ENCODE measurements at regions not wholly inside any gene's neighbourhood (a gene's known extent, or its start where the extent isn't known, plus 50 kb on each side); places are given as distances from the start of the nearest gene placed in this dataset.

GRCh38 chr5:117299936-117300328, 725.3 kb upstream of the SEMA6A start:
- no peaks in the 10 kb centered on the region for H3K27me3 ChIP-seq (ENCODE audit: control insufficient read depth, insufficient read depth, low read length)
- no peak overlapping the region for H3K4me3 ChIP-seq (ENCODE audit: low read depth, low read length)
- H3K4me1 ChIP-seq (ENCODE audit: control insufficient read depth, insufficient read depth, low read length), result peaks cover 6% of the 10 kb centered on the region; the same call in 1 of the 2 replicates
- no peaks in the 10 kb centered on the region for H3K36me3 ChIP-seq (ENCODE audit: control insufficient read depth, insufficient read depth, low read length)
- no peaks in the 10 kb centered on the region for H3K9me3 ChIP-seq (ENCODE audit: control insufficient read depth, insufficient read depth, low read length)
- H3K27ac ChIP-seq (ENCODE audit: low read depth, low read length), result no peak overlapping the region
- no peak overlapping the region for H3K9ac ChIP-seq (ENCODE audit: low read depth, low read length)

DNA sequence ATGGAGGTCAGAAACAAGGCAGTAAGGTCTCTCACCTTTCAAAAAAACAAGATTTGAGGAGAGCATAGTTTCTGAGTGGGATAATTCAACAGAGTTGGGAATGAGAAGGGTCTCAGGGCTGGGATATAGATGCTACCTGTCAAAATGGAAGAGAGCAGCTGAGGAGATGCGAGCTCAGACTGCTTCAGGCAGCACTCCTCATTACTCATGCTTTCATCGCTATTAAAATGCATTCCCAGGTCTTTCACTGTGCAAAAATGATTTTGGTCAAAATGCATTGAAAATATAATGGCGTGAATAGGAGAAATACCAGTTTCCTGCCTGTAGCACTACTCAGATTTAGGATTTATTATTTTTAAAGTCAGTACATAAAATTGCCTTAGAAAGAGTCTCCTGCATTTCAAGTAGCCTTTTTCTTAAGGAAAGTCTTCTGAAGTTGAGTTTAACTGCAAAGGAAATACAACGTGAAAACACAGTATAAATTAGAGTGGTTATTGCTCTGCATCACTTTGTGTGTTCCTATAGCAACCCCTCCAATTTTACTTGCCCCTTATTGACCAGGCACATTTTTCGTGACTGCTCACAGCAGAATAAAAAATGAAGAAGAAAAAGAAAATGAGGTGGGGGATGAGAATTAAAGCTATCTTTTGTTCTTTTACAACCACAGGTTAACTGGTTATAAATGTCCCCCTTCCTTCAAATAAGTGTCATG, 724.8 kb upstream of the SEMA6A start:
- Histone ChIP-seq H3K36me3 (ENCODE audit: control insufficient read depth, insufficient read depth, low read length) (no peaks in the 10 kb centered on the region), H3K9me3 (ENCODE audit: control insufficient read depth, insufficient read depth, low read length) (no peaks in the 10 kb centered on the region), H3K4me1 (ENCODE audit: control insufficient read depth, insufficient read depth, low read length) (peaks cover 6% of the 10 kb centered on the region; the same call in 1 of the 2 replicates), H3K27ac (ENCODE audit: low read depth, low read length) (no peak overlapping the region), H3K4me3 (ENCODE audit: low read depth, low read length) (no peak overlapping the region), H3K9ac (ENCODE audit: low read depth, low read length) (no peak overlapping the region), H3K27me3 (ENCODE audit: control insufficient read depth, insufficient read depth, low read length) (no peaks in the 10 kb centered on the region)

DNA sequence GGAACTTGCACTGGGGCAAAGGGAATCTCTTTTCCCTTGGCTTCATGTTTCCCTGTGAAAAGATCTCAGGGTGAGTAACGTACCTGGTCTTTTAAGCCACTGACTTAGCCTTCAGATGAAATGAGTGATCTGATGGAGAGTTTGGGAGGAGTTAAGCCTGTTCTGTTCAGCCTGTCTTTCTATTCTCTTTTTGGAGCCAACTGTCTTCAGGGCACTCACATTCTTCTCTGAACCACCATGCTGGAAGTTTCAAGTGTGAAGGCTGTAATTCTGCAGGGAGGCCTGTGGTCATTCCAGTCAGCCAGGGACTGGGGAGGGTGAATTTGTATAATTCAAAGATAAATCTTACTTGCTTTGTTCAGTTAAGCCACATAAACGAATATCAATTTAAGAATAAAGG, 722.2 kb upstream of the SEMA6A start:
- Histone ChIP-seq H3K4me3 (ENCODE audit: low read depth, low read length) (no peak overlapping the region), H3K36me3 (ENCODE audit: control insufficient read depth, insufficient read depth, low read length) (no peaks in the 10 kb centered on the region), H3K9ac (ENCODE audit: low read depth, low read length) (no peak overlapping the region), H3K27ac (ENCODE audit: low read depth, low read length) (no peak overlapping the region), H3K4me1 (ENCODE audit: control insufficient read depth, insufficient read depth, low read length) (no peaks in the 10 kb centered on the region), H3K9me3 (ENCODE audit: control insufficient read depth, insufficient read depth, low read length) (no peaks in the 10 kb centered on the region), H3K27me3 (ENCODE audit: control insufficient read depth, insufficient read depth, low read length) (no peaks in the 10 kb centered on the region)

- Histone ChIP-seq H3K9ac (ENCODE audit: low read depth, low read length) (no peak overlapping the region), H3K9me3 (ENCODE audit: control insufficient read depth, insufficient read depth, low read length) (no peaks in the 10 kb centered on the region), H3K4me1 (ENCODE audit: control insufficient read depth, insufficient read depth, low read length) (no peaks in the 10 kb centered on the region), H3K36me3 (ENCODE audit: control insufficient read depth, insufficient read depth, low read length) (no peaks in the 10 kb centered on the region), H3K4me3 (ENCODE audit: low read depth, low read length) (no peak overlapping the region), H3K27ac (ENCODE audit: low read depth, low read length) (no peak overlapping the region), H3K27me3 (ENCODE audit: control insufficient read depth, insufficient read depth, low read length) (no peaks in the 10 kb centered on the region)
These were observed 721.3 kb upstream of the SEMA6A start for GRCh38 chr5:117295941-117296340.

GRCh38 chr5:117286813-117287212, 712.2 kb upstream of the SEMA6A start:
- no peak overlapping the region for H3K4me3 ChIP-seq (ENCODE audit: low read depth, low read length)
- peaks cover 5% of the 10 kb centered on the region; the same call in 1 of the 2 replicates for H3K4me1 ChIP-seq (ENCODE audit: control insufficient read depth, insufficient read depth, low read length)
- H3K27ac ChIP-seq (ENCODE audit: low read depth, low read length), result no peak overlapping the region
- no peaks in the 10 kb centered on the region for H3K27me3 ChIP-seq (ENCODE audit: control insufficient read depth, insufficient read depth, low read length)
- no peaks in the 10 kb centered on the region for H3K9me3 ChIP-seq (ENCODE audit: control insufficient read depth, insufficient read depth, low read length)
- H3K36me3 ChIP-seq (ENCODE audit: control insufficient read depth, insufficient read depth, low read length), result no peaks in the 10 kb centered on the region
- H3K9ac ChIP-seq (ENCODE audit: low read depth, low read length), result no peak overlapping the region

DNA sequence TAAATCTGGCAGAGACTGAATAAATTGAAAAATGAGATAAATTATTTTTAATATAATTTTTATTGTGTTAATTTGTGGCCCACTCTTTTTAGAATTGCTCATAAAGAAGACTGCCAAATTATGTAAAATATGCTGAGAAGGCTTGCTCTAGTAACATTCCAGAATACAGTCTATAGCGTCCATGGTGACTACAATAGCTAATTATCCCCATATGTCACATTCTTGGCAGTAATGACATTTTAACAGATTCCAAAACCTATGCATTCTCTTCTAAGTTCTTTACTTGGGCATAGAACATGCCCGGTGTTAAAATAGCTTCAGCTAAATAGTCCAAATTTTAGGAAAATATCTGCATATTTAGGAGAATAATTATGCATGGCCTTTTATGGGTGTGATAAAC, 697.0 kb upstream of the SEMA6A start:
- H3K27me3 ChIP-seq (ENCODE audit: control insufficient read depth, insufficient read depth, low read length), result no peaks in the 10 kb centered on the region

GRCh38 chr5:117266280-117266679, 691.7 kb upstream of the SEMA6A start:
- Histone ChIP-seq H3K27me3 (ENCODE audit: control insufficient read depth, insufficient read depth, low read length) (no peaks in the 10 kb centered on the region), H3K4me1 (ENCODE audit: control insufficient read depth, insufficient read depth, low read length) (no peaks in the 10 kb centered on the region)

More for the DNA sequence above, 697.0 kb upstream of the SEMA6A start:
- Histone ChIP-seq H3K36me3 (ENCODE audit: control insufficient read depth, insufficient read depth, low read length) (no peaks in the 10 kb centered on the region), H3K9me3 (ENCODE audit: control insufficient read depth, insufficient read depth, low read length) (peaks cover 3% of the 10 kb centered on the region; the same call in 1 of the 2 replicates), H3K4me3 (ENCODE audit: low read depth, low read length) (no peak overlapping the region), H3K9ac (ENCODE audit: low read depth, low read length) (no peak overlapping the region), H3K27ac (ENCODE audit: low read depth, low read length) (no peak overlapping the region), H3K4me1 (ENCODE audit: control insufficient read depth, insufficient read depth, low read length) (no peaks in the 10 kb centered on the region)

DNA sequence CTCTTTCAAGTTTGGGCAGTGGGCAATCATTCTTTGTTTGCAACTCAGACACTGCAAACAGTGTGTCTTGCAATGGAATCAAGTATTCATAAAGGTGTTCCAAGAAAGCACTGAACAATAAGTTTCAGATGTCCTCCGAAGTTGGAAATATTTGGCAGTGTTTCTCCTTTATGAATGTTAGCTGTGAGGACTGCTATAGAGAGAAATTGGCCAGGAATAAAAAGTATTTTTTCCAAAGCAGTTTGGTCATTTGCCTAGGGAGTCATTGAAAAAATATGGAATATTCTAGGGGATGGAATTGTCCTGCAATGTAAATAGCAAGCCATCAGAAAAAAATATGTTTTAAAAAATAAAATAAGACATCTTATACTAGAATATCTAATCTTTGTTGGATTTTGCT, 688.6 kb upstream of the SEMA6A start:
- Histone ChIP-seq H3K36me3 (ENCODE audit: control insufficient read depth, insufficient read depth, low read length) (no peaks in the 10 kb centered on the region), H3K27me3 (ENCODE audit: control insufficient read depth, insufficient read depth, low read length) (no peaks in the 10 kb centered on the region), H3K9ac (ENCODE audit: low read depth, low read length) (no peak overlapping the region), H3K27ac (ENCODE audit: low read depth, low read length) (no peak overlapping the region), H3K9me3 (ENCODE audit: control insufficient read depth, insufficient read depth, low read length) (peaks cover 13% of the 10 kb centered on the region; the same call in 1 of the 2 replicates), H3K4me3 (ENCODE audit: low read depth, low read length) (no peak overlapping the region), H3K4me1 (ENCODE audit: control insufficient read depth, insufficient read depth, low read length) (no peaks in the 10 kb centered on the region)

More at GRCh38 chr5:117266280-117266679, 691.7 kb upstream of the SEMA6A start:
- Histone ChIP-seq H3K4me3 (ENCODE audit: low read depth, low read length) (no peak overlapping the region), H3K27ac (ENCODE audit: low read depth, low read length) (no peak overlapping the region), H3K36me3 (ENCODE audit: control insufficient read depth, insufficient read depth, low read length) (no peaks in the 10 kb centered on the region), H3K9ac (ENCODE audit: low read depth, low read length) (no peak overlapping the region), H3K9me3 (ENCODE audit: control insufficient read depth, insufficient read depth, low read length) (peaks cover 13% of the 10 kb centered on the region; the same call in 1 of the 2 replicates)

- no peaks in the 10 kb centered on the region for H3K4me1 ChIP-seq (ENCODE audit: control insufficient read depth, insufficient read depth, low read length)
- no peaks in the 10 kb centered on the region for H3K36me3 ChIP-seq (ENCODE audit: control insufficient read depth, insufficient read depth, low read length)
- H3K4me3 ChIP-seq (ENCODE audit: low read depth, low read length), result no peak overlapping the region
- H3K27ac ChIP-seq (ENCODE audit: low read depth, low read length), result no peak overlapping the region
- H3K27me3 ChIP-seq (ENCODE audit: control insufficient read depth, insufficient read depth, low read length), result no peaks in the 10 kb centered on the region
- no peak overlapping the region for H3K9ac ChIP-seq (ENCODE audit: low read depth, low read length)
- H3K9me3 ChIP-seq (ENCODE audit: control insufficient read depth, insufficient read depth, low read length), result peaks cover 13% of the 10 kb centered on the region; the same call in 1 of the 2 replicates
These were observed 688.0 kb upstream of the SEMA6A start for GRCh38 chr5:117262572-117263131.

GRCh38 chr5:117261948-117262571, 687.4 kb upstream of the SEMA6A start:
- no peaks in the 10 kb centered on the region for H3K27me3 ChIP-seq (ENCODE audit: control insufficient read depth, insufficient read depth, low read length)
- H3K9me3 ChIP-seq (ENCODE audit: control insufficient read depth, insufficient read depth, low read length), result peaks cover 10% of the 10 kb centered on the region; the same call in 1 of the 2 replicates
- H3K27ac ChIP-seq (ENCODE audit: low read depth, low read length), result no peak overlapping the region
- no peak overlapping the region for H3K4me3 ChIP-seq (ENCODE audit: low read depth, low read length)
- no peak overlapping the region for H3K9ac ChIP-seq (ENCODE audit: low read depth, low read length)
- no peaks in the 10 kb centered on the region for H3K4me1 ChIP-seq (ENCODE audit: control insufficient read depth, insufficient read depth, low read length)
- H3K36me3 ChIP-seq (ENCODE audit: control insufficient read depth, insufficient read depth, low read length), result no peaks in the 10 kb centered on the region
